ENCODE measurements at regions not wholly inside any gene's neighbourhood (a gene's known extent, or its start where the extent isn't known, plus 50 kb on each side); places are given as distances from the start of the nearest gene placed in this dataset.

DNA sequence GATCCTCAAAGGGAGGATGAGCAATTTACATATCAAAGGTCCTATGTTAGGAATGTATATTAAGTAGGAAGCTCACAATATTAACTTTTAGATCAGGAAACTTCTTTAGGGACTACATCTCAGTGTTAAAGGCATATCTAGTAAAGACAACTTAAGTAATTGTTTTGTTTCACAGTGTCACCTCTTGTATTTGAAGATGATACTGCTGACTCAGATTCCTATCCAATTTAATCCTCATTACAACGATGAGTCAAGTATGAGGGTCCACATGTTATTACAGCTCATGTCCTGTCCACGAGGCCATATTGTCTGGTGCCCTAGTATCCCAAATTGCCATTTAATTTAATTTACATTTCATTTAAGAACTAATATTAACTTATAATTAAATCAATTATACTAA, 523.9 kb downstream of the CCDC85A start:
- no peak overlapping the region for H3K4me3 ChIP-seq (ENCODE audit: low read depth, low read length)
- TF ChIP-seq, protein P1, sequence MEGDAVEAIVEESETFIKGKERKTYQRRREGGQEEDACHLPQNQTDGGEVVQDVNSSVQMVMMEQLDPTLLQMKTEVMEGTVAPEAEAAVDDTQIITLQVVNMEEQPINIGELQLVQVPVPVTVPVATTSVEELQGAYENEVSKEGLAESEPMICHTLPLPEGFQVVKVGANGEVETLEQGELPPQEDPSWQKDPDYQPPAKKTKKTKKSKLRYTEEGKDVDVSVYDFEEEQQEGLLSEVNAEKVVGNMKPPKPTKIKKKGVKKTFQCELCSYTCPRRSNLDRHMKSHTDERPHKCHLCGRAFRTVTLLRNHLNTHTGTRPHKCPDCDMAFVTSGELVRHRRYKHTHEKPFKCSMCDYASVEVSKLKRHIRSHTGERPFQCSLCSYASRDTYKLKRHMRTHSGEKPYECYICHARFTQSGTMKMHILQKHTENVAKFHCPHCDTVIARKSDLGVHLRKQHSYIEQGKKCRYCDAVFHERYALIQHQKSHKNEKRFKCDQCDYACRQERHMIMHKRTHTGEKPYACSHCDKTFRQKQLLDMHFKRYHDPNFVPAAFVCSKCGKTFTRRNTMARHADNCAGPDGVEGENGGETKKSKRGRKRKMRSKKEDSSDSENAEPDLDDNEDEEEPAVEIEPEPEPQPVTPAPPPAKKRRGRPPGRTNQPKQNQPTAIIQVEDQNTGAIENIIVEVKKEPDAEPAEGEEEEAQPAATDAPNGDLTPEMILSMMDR (IDR thresholded peaks at IDR 0.05; ENCODE audit: low read depth, low read length): no peak

DNA sequence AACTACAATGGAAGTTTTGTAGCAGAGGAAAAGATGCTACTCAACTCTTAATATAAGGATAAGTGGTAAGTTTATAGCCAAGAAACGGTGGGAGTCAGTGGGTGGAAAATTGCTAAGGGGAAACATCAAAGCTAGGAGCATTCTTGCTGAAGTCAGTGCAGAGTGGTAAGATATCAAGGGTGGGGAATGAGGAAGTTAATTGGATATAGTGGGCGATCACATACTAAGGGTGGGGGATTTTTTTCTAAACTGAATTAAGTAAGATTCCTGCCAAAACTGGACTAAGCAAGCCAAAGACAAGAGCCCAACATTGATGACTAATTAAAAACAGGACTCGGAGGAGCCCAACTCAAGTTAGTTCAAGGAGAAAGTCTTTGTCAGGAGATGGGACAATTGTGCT, 525.4 kb downstream of the CCDC85A start:
- TF ChIP-seq, protein P1 (IDR thresholded peaks at IDR 0.05; ENCODE audit: low read depth, low read length): no peak
- H3K4me3 ChIP-seq (ENCODE audit: low read depth, low read length): no peak overlapping the region

DNA sequence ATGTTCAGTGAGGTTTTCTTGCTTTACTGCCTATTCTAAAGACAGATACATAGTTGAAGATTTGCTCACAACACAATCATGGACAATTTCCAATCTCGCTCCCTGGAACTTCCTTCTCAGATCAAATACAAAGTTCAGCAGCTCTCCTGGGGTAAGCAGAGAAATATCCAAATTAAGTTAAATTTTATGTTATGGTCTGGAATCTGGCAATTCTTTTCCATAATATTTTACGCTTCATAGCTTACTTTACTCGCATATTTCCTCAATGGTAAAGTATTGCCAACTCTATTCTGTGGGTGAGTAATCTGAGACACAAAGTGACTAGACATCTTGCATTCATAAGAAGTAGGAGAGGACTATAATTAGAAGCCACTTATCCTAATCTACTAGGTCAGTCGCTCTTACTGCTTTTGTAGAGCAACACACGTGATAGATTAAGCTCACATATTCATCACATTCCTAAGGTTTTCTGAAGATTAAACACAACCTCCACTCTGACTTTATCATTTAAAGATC, 529.4 kb downstream of the CCDC85A start:
- TF ChIP-seq, protein P1 (IDR thresholded peaks at IDR 0.05; ENCODE audit: low read depth, low read length): no peak

DNA sequence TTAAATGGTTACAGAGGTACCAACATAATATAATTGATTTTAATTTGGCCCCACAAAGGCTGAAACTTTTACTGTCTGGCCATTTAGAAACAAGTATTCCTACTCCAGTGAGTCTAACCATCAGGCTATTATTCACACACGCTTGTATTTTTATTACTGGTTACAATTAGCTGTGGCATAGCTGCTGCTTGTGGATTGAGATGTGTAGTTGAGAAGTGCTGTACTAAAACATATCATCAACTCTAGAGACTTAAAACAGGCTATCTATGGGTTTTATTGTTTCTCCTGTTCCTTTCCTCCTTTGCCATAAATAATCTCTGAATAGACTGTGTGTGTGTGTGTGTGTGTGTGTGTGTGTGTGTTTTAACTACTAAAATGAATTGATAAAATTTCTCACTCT, 530.2 kb downstream of the CCDC85A start:
- TF ChIP-seq, protein P1 (IDR thresholded peaks at IDR 0.05; ENCODE audit: low read depth, low read length): no peak
- H3K4me3 ChIP-seq (ENCODE audit: low read depth, low read length): no peak overlapping the region

More for the DNA sequence above, 529.4 kb downstream of the CCDC85A start:
- H3K4me3 ChIP-seq (ENCODE audit: low read depth, low read length): no peak overlapping the region

DNA sequence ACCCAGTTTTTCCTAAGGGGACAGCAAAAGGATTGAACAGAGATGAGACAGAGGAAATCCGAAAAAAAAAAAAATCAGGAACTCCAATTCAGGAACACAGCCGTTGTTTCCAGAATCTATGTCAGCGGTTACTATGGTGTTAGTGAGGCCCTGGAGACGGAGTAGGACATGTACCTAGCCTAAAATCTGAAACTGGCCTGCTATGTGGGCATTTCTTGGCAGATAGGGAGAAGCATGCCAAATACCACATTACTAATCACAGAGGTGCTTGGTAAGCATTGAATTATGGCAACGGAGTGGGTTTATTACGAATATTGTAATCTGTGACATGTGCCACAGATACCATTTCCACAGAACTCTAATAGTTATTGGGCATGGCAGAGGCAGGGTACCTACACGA, 530.6 kb downstream of the CCDC85A start:
- TF ChIP-seq, protein P1 (IDR thresholded peaks at IDR 0.05; ENCODE audit: low read depth, low read length): no peak
- H3K4me3 ChIP-seq (ENCODE audit: low read depth, low read length): no peak overlapping the region

DNA sequence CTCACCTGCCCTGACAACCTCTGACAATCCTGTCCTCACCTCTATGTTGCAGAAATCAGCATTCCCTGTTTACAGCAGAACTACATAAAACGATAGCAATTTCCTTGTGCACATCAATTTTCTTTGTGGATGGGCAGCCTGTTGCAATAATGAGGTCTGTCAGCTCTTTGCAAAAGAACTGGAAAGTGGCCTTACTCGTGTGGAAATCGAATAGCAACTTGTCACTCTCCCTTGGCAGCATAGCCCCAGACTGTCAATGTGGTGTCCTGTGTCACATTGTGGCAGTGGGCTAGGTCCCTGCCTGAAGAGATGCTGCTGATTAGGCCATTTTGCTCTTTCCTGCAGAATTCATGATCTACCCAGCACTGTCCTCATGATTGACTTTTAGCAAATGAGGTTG, 531.9 kb downstream of the CCDC85A start:
- TF ChIP-seq, protein P1 (IDR thresholded peaks at IDR 0.05; ENCODE audit: low read depth, low read length): no peak
- H3K4me3 ChIP-seq (ENCODE audit: low read depth, low read length): no peak overlapping the region

DNA sequence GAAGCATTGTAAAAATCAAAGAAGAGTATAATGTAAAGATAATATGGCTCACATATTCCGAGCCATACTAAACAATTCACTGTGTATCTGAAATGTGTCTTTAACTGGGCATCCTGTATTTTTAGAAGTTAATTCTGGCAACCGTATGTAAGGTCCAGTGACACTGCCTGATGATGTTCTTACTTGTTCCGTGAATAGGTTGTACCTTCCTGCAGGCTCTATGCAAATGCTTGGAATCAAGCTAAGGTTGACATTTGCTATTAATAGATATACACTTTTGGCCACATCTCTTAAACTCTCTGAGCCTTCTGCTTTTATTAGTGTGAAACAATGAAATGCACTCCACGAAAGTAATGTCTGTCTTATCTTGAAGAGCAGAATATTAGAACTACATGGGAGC, 534.6 kb downstream of the CCDC85A start:
- TF ChIP-seq, protein P1 (IDR thresholded peaks at IDR 0.05; ENCODE audit: low read depth, low read length): no peak
- no peak overlapping the region for H3K4me3 ChIP-seq (ENCODE audit: low read depth, low read length)
